ENCODE measurements at regions not wholly inside any gene's neighbourhood (a gene's known extent, or its start where the extent isn't known, plus 50 kb on each side); places are given as distances from the start of the nearest gene placed in this dataset.

GRCh38 chr13:65763811-65764210 lies 1466.3 kb downstream of the PCDH9 start:
- Histone ChIP-seq H3K9me3 (ENCODE audit: insufficient read depth, low read length) (no peaks in the 10 kb centered on the region), H3K4me3 (ENCODE audit: insufficient read length, low read depth) (no peak overlapping the region), H3K27me3 (ENCODE audit: insufficient read depth, insufficient read length) (no peaks in the 10 kb centered on the region), H3K36me3 (ENCODE audit: insufficient read depth, insufficient read length, low read length) (no peaks in the 10 kb centered on the region), H3K9ac (ENCODE audit: insufficient read length, low read depth) (no peak overlapping the region), H3K4me1 (ENCODE audit: insufficient read depth, insufficient read length) (no peaks in the 10 kb centered on the region)
- TF ChIP-seq YY1 (IDR thresholded peaks at IDR 0.05; ENCODE audit: insufficient read depth, insufficient read length) (no peak), ZNF274 (IDR thresholded peaks at IDR 0.05; ENCODE audit: low read depth, low read length) (no peak), SUZ12 (IDR thresholded peaks at IDR 0.05; ENCODE audit: extremely low read depth, insufficient read depth, insufficient read length) (no peak)
- DNase-seq (ENCODE audit: low read depth, low spot score), result no peak

- no peak overlapping the region for H3K4me3 ChIP-seq (ENCODE audit: insufficient read length, low read depth)
- TF ChIP-seq ZNF274 (IDR thresholded peaks at IDR 0.05; ENCODE audit: low read depth, low read length) (no peak), SUZ12 (IDR thresholded peaks at IDR 0.05; ENCODE audit: extremely low read depth, insufficient read depth, insufficient read length) (no peak), YY1 (IDR thresholded peaks at IDR 0.05; ENCODE audit: insufficient read depth, insufficient read length) (no peak)
- no peak for DNase-seq (ENCODE audit: low read depth, low spot score)
- H3K27me3 ChIP-seq (ENCODE audit: insufficient read depth, insufficient read length), result no peaks in the 10 kb centered on the region
- no peaks in the 10 kb centered on the region for H3K4me1 ChIP-seq (ENCODE audit: insufficient read depth, insufficient read length)
- no peak overlapping the region for H3K9ac ChIP-seq (ENCODE audit: insufficient read length, low read depth)
- H3K36me3 ChIP-seq (ENCODE audit: insufficient read depth, insufficient read length, low read length), result no peaks in the 10 kb centered on the region
- no peaks in the 10 kb centered on the region for H3K9me3 ChIP-seq (ENCODE audit: insufficient read depth, low read length)
Measured at GRCh38 chr13:65762012-65762411, 1468.1 kb downstream of the PCDH9 start.

GRCh38 chr13:65756071-65756671 lies 1474.0 kb downstream of the PCDH9 start:
- no peak for TF ChIP-seq YY1 (IDR thresholded peaks at IDR 0.05; ENCODE audit: insufficient read depth, insufficient read length)
- TF ChIP-seq ZNF274 (IDR thresholded peaks at IDR 0.05; ENCODE audit: low read depth, low read length), result no peak
- TF ChIP-seq SUZ12 (IDR thresholded peaks at IDR 0.05; ENCODE audit: extremely low read depth, insufficient read depth, insufficient read length), result no peak
- H3K27me3 ChIP-seq (ENCODE audit: insufficient read depth, insufficient read length), result no peaks in the 10 kb centered on the region
- no peak overlapping the region for H3K4me3 ChIP-seq (ENCODE audit: insufficient read length, low read depth)
- DNase-seq (ENCODE audit: low read depth, low spot score), result no peak
- no peaks in the 10 kb centered on the region for H3K36me3 ChIP-seq (ENCODE audit: insufficient read depth, insufficient read length, low read length)
- H3K4me1 ChIP-seq (ENCODE audit: insufficient read depth, insufficient read length), result no peaks in the 10 kb centered on the region
- no peaks in the 10 kb centered on the region; the same call in 1 of the 2 replicates for H3K9me3 ChIP-seq (ENCODE audit: insufficient read depth, low read length)
- H3K9ac ChIP-seq (ENCODE audit: insufficient read length, low read depth), result no peak overlapping the region

- DNase-seq (ENCODE audit: low read depth, low spot score), result no peak
- Histone ChIP-seq H3K27me3 (ENCODE audit: insufficient read depth, insufficient read length) (no peaks in the 10 kb centered on the region), H3K9me3 (ENCODE audit: insufficient read depth, low read length) (no peaks in the 10 kb centered on the region), H3K4me1 (ENCODE audit: insufficient read depth, insufficient read length) (no peaks in the 10 kb centered on the region), H3K9ac (ENCODE audit: insufficient read length, low read depth) (no peak overlapping the region), H3K36me3 (ENCODE audit: insufficient read depth, insufficient read length, low read length) (no peaks in the 10 kb centered on the region), H3K4me3 (ENCODE audit: insufficient read length, low read depth) (no peak overlapping the region)
- no peak for TF ChIP-seq SUZ12 (IDR thresholded peaks at IDR 0.05; ENCODE audit: extremely low read depth, insufficient read depth, insufficient read length)
- TF ChIP-seq ZNF274 (IDR thresholded peaks at IDR 0.05; ENCODE audit: low read depth, low read length), result no peak
Measured at GRCh38 chr13:65748227-65748626, 1481.9 kb downstream of the PCDH9 start.

- TF ChIP-seq ZNF274 (IDR thresholded peaks at IDR 0.05; ENCODE audit: low read depth, low read length), result no peak
- TF ChIP-seq YY1 (IDR thresholded peaks at IDR 0.05; ENCODE audit: insufficient read depth, insufficient read length), result no peak
- no peak for TF ChIP-seq SUZ12 (IDR thresholded peaks at IDR 0.05; ENCODE audit: extremely low read depth, insufficient read depth, insufficient read length)
- no peaks in the 10 kb centered on the region for H3K9me3 ChIP-seq (ENCODE audit: insufficient read depth, low read length)
- H3K36me3 ChIP-seq (ENCODE audit: insufficient read depth, insufficient read length, low read length), result no peaks in the 10 kb centered on the region
- H3K4me1 ChIP-seq (ENCODE audit: insufficient read depth, insufficient read length), result no peaks in the 10 kb centered on the region
- H3K27me3 ChIP-seq (ENCODE audit: insufficient read depth, insufficient read length), result no peaks in the 10 kb centered on the region
- H3K9ac ChIP-seq (ENCODE audit: insufficient read length, low read depth), result no peak overlapping the region
- no peak for DNase-seq (ENCODE audit: low read depth, low spot score)
- no peak overlapping the region for H3K4me3 ChIP-seq (ENCODE audit: insufficient read length, low read depth)
Measured at GRCh38 chr13:65746406-65746921, 1483.7 kb downstream of the PCDH9 start.

GRCh38 chr13:65744836-65745235 lies 1485.3 kb downstream of the PCDH9 start:
- DNase-seq (ENCODE audit: low read depth, low spot score), result no peak
- no peaks in the 10 kb centered on the region for H3K4me1 ChIP-seq (ENCODE audit: insufficient read depth, insufficient read length)
- no peaks in the 10 kb centered on the region for H3K27me3 ChIP-seq (ENCODE audit: insufficient read depth, insufficient read length)
- no peaks in the 10 kb centered on the region for H3K36me3 ChIP-seq (ENCODE audit: insufficient read depth, insufficient read length, low read length)
- H3K9ac ChIP-seq (ENCODE audit: insufficient read length, low read depth), result no peak overlapping the region
- H3K9me3 ChIP-seq (ENCODE audit: insufficient read depth, low read length), result no peaks in the 10 kb centered on the region
- no peak overlapping the region for H3K4me3 ChIP-seq (ENCODE audit: insufficient read length, low read depth)
- TF ChIP-seq ZNF274 (IDR thresholded peaks at IDR 0.05; ENCODE audit: low read depth, low read length) (no peak), SUZ12 (IDR thresholded peaks at IDR 0.05; ENCODE audit: extremely low read depth, insufficient read depth, insufficient read length) (no peak), YY1 (IDR thresholded peaks at IDR 0.05; ENCODE audit: insufficient read depth, insufficient read length) (no peak)

- no peak for TF ChIP-seq SUZ12 (IDR thresholded peaks at IDR 0.05; ENCODE audit: extremely low read depth, insufficient read depth, insufficient read length)
- no peak for TF ChIP-seq ZNF274 (IDR thresholded peaks at IDR 0.05; ENCODE audit: low read depth, low read length)
- TF ChIP-seq YY1 (IDR thresholded peaks at IDR 0.05; ENCODE audit: insufficient read depth, insufficient read length), result no peak
- H3K4me3 ChIP-seq (ENCODE audit: insufficient read length, low read depth), result no peak overlapping the region
- no peaks in the 10 kb centered on the region for H3K36me3 ChIP-seq (ENCODE audit: insufficient read depth, insufficient read length, low read length)
- no peaks in the 10 kb centered on the region for H3K27me3 ChIP-seq (ENCODE audit: insufficient read depth, insufficient read length)
- H3K9ac ChIP-seq (ENCODE audit: insufficient read length, low read depth), result no peak overlapping the region
- H3K4me1 ChIP-seq (ENCODE audit: insufficient read depth, insufficient read length), result no peaks in the 10 kb centered on the region
- no peak for DNase-seq (ENCODE audit: low read depth, low spot score)
- no peaks in the 10 kb centered on the region for H3K9me3 ChIP-seq (ENCODE audit: insufficient read depth, low read length)
Measured at GRCh38 chr13:65733110-65733509, 1497.0 kb downstream of the PCDH9 start.
